Parathyroid adenoma (tissue), 2 donors: ENCODE measurements at regions not wholly inside any gene's neighbourhood (a gene's known extent, or its start where the extent isn't known, plus 50 kb on each side); places are given as distances from the start of the nearest gene placed in this dataset.

ENCODE experiments used
- H2AFZ ChIP-seq: fragments of 300-600 bp; sonication (generic); one replicate; pipeline ENCODE4 v1.7.0; 2017; ENCODE audit warnings: antibody characterized with exemption, mild to moderate bottlenecking
- H3K27ac ChIP-seq: fragments of 300-600 bp; sonication (generic); one replicate; pipeline ENCODE4 v1.7.0; 2017
- H3K27me3 ChIP-seq: fragments of 300-600 bp; sonication (generic); one replicate; pipeline ENCODE4 v1.7.0; 2017; ENCODE audit warnings: low read length; ENCODE audit not compliant: control insufficient read depth, insufficient read depth
- H3K36me3 ChIP-seq: fragments of 300-600 bp; sonication (generic); one replicate; pipeline ENCODE4 v1.7.0; 2017; ENCODE audit warnings: low read length; ENCODE audit not compliant: control insufficient read depth, insufficient read depth
- H3K4me1 ChIP-seq: fragments of 300-600 bp; sonication (generic); one replicate; pipeline ENCODE4 v1.7.0; 2017; ENCODE audit warnings: control low read depth
- H3K4me2 ChIP-seq: fragments of 300-600 bp; sonication (generic); one replicate; pipeline ENCODE4 v1.7.0; 2017; ENCODE audit warnings: low read length
- H3K4me3 ChIP-seq: fragments of 300-600 bp; sonication (generic); one replicate; pipeline ENCODE4 v1.7.0; 2017; ENCODE audit warnings: low read depth, low read length
- H3K79me2 ChIP-seq: fragments of 300-600 bp; sonication (generic); one replicate; pipeline ENCODE4 v1.7.0; 2017; ENCODE audit warnings: control low read depth
- H3K9ac ChIP-seq: fragments of 300-600 bp; sonication (generic); one replicate; pipeline ENCODE4 v1.7.0; 2017; ENCODE audit warnings: mild to moderate bottlenecking
- H3K9me3 ChIP-seq: fragments of 300-600 bp; sonication (generic); one replicate; pipeline ENCODE4 v1.7.0; 2017; ENCODE audit warnings: low read length; ENCODE audit not compliant: control insufficient read depth
- TF ChIP-seq, protein P1 (sequence below): fragments of 300-600 bp; sonication (generic); IDR thresholded peaks from one replicate; pipeline ENCODE4 v1.7.0; 2017; ENCODE audit warnings: antibody characterized with exemption, mild to moderate bottlenecking
- donor health status: primary hyperparathyroidism.

DNA sequence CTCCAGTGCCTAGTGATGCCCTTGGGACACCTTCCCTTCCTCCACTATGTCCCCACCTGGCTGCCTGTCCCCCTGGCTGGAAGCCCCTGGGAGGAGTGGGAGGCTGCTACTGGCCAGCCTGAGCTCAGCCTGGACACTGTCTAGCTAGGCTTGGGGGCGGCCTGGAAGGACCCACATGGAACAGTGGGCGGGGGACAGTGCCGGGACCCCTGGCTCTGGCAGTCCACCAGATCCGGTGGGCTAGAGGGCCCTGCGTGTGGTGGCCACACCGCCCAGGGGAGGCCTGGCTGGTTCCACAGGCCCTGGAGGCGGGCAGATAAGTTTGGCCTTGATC is 388.0 kb upstream of the TNRC6C start:
- TF ChIP-seq, protein P1, sequence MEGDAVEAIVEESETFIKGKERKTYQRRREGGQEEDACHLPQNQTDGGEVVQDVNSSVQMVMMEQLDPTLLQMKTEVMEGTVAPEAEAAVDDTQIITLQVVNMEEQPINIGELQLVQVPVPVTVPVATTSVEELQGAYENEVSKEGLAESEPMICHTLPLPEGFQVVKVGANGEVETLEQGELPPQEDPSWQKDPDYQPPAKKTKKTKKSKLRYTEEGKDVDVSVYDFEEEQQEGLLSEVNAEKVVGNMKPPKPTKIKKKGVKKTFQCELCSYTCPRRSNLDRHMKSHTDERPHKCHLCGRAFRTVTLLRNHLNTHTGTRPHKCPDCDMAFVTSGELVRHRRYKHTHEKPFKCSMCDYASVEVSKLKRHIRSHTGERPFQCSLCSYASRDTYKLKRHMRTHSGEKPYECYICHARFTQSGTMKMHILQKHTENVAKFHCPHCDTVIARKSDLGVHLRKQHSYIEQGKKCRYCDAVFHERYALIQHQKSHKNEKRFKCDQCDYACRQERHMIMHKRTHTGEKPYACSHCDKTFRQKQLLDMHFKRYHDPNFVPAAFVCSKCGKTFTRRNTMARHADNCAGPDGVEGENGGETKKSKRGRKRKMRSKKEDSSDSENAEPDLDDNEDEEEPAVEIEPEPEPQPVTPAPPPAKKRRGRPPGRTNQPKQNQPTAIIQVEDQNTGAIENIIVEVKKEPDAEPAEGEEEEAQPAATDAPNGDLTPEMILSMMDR: no peak
- Histone ChIP-seq H3K4me2 (no peak overlapping the region), H3K27ac (no peak overlapping the region)

GRCh38 chr17:77571155-77571981 is 387.1 kb upstream of the TNRC6C start:
- no peak overlapping the region for H3K9ac ChIP-seq
- no peak overlapping the region for H3K4me3 ChIP-seq

More for the DNA sequence above, 388.0 kb upstream of the TNRC6C start:
- Histone ChIP-seq H3K4me1 (no peaks in the 10 kb centered on the region), H2AFZ (no peak overlapping the region), H3K9ac (no peak overlapping the region), H3K79me2 (no peaks in the 10 kb centered on the region), H3K4me3 (no peak overlapping the region), H3K9me3 (no peaks in the 10 kb centered on the region), H3K27me3 (no peaks in the 10 kb centered on the region), H3K36me3 (no peaks in the 10 kb centered on the region)

GRCh38 chr17:77572065-77572601 is 386.4 kb upstream of the TNRC6C start:
- Histone ChIP-seq H3K36me3 (no peaks in the 10 kb centered on the region), H3K79me2 (no peaks in the 10 kb centered on the region), H2AFZ (no peak overlapping the region), H3K27ac (no peak overlapping the region), H3K9ac (no peak overlapping the region), H3K27me3 (no peaks in the 10 kb centered on the region), H3K4me1 (no peaks in the 10 kb centered on the region), H3K4me3 (no peak overlapping the region), H3K9me3 (no peaks in the 10 kb centered on the region), H3K4me2 (no peak overlapping the region)
- TF ChIP-seq, protein P1: no peak

More at GRCh38 chr17:77571155-77571981, 387.1 kb upstream of the TNRC6C start:
- Histone ChIP-seq H3K4me2 (peak overlapping the region; percentile 32), H2AFZ (peak overlapping the region; percentile 21), H3K4me1 (no peaks in the 10 kb centered on the region), H3K27ac (no peak overlapping the region), H3K9me3 (no peaks in the 10 kb centered on the region), H3K27me3 (no peaks in the 10 kb centered on the region), H3K36me3 (no peaks in the 10 kb centered on the region), H3K79me2 (no peaks in the 10 kb centered on the region)
- TF ChIP-seq, protein P1: no peak

GRCh38 chr17:77572851-77573250 is 385.7 kb upstream of the TNRC6C start:
- no peaks in the 10 kb centered on the region for H3K9me3 ChIP-seq
- TF ChIP-seq, protein P1: no peak

More at GRCh38 chr17:77572851-77573250, 385.7 kb upstream of the TNRC6C start:
- H3K36me3 ChIP-seq: no peaks in the 10 kb centered on the region
- H3K27me3 ChIP-seq: no peaks in the 10 kb centered on the region
- no peak overlapping the region for H3K27ac ChIP-seq
- no peak overlapping the region for H3K4me3 ChIP-seq
- H3K4me2 ChIP-seq: no peak overlapping the region
- no peaks in the 10 kb centered on the region for H3K4me1 ChIP-seq
- no peak overlapping the region for H2AFZ ChIP-seq
- no peak overlapping the region for H3K9ac ChIP-seq
- no peaks in the 10 kb centered on the region for H3K79me2 ChIP-seq
